ENCODE measurements at regions not wholly inside any gene's neighbourhood (a gene's known extent, or its start where the extent isn't known, plus 50 kb on each side); places are given as distances from the start of the nearest gene placed in this dataset.

GRCh38 chr5:163941079-163941478, 435.7 kb downstream of the MAT2B start:
- TF ChIP-seq CTCF (IDR thresholded peaks at IDR 0.05 in 8 of 11, conservative IDR thresholded peaks at IDR 0.05 in 3 of 11) (no peak), POLR2A (IDR thresholded peaks at IDR 0.05) (no peak), POLR2AphosphoS5 (IDR thresholded peaks at IDR 0.05) (no peak)
